ENCODE measurements at regions not wholly inside any gene's neighbourhood (a gene's known extent, or its start where the extent isn't known, plus 50 kb on each side); places are given as distances from the start of the nearest gene placed in this dataset.

DNA sequence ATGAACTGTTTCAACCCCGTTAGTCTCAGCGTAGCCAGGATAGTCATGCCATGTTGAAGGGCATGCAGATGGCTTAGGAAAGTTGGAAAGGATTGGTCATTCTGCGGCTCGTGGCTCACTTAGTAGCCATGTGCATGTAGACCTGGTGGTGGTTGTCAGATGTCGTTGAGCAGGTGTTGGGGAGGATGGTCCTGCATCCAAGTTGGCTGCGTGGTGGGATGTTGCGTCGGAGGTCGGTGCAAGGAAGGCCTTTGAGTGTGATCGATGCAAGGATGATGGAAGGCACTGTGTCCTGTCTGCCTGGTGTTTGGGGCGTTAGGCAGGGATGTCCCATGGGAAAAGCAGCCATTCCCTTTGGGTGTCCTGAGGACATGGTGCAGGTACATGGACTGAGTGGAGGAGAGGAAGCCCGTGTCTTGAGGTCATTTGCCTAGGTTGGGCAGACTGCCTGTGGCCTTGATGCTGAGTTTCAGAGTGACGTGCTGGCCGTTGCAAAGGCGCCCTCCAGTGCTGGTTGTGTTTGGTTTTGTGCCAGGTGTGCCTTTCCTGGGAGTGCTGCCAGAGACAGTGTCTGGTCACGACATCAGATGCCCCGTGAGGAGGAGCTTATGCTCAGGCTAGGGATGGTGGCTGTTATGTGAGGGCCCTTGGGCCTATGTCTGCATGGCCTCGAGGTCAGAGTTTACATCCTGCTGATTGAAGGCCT, 103.4 kb downstream of the SNRPN start:
- Histone ChIP-seq H3K4me2 (ENCODE audit: insufficient read depth, low read length) (no peak overlapping the region), H2AFZ (ENCODE audit: low read depth, low read length) (no peak overlapping the region), H3K4me3 (no peak overlapping the region), H3K27me3 (ENCODE audit: control insufficient read depth in 2 of 2, insufficient read depth in 2 of 2, low read length in 2 of 2) (no peaks in the 10 kb centered on the region), H4K20me1 (replicated peaks; ENCODE audit: control insufficient read depth, insufficient read depth, low read length) (no peaks in the 10 kb centered on the region), H3K9me3 (replicated peaks; ENCODE audit: control insufficient read depth, insufficient read depth, low read depth, low read length) (peaks cover 2% of the 10 kb centered on the region; the same call in 1 of the 2 replicates), H3K79me2 (ENCODE audit: control insufficient read depth, insufficient read depth, low read length) (no peaks in the 10 kb centered on the region), H3K9me1 (ENCODE audit: control insufficient read depth, insufficient read depth, low read length) (no peaks in the 10 kb centered on the region), H3K27ac (ENCODE audit: extremely low read depth, low read depth, low read length) (no peak overlapping the region), H3K9ac (ENCODE audit: insufficient read depth in 1 of 2, low read depth in 2 of 2, low read length in 2 of 2) (no peak overlapping the region), H3K4me1 (replicated peaks in 1 of 2; ENCODE audit: control insufficient read depth in 2 of 2, insufficient read depth in 2 of 2, low read length in 2 of 2) (no peaks in the 10 kb centered on the region), H3K36me3 (ENCODE audit: control insufficient read depth, insufficient read depth, low read length) (no peaks in the 10 kb centered on the region)
- intact Hi-C loops (cut with micrococcal nuclease) (no loop called here), in situ Hi-C loops (cut with MboI) (no loop called here)
- ATAC-seq (no peak), DNase-seq (ENCODE audit: extremely low read depth in 1 of 4, low spot score in 3 of 4) (no peak), FAIRE-seq (no peak)
- no TSS peak for BruUV-seq (replicated peaks)
- ChIA-PET POLR2A (no interaction called here), CTCF (ENCODE audit: low intra/inter-chr PET ratio) (no interaction called here)
- WGBS (ENCODE audit: insufficient coverage, low coverage, missing lambda C conversion rate): 2% methylated on average over 17 of the region's 18 CpGs
- no peak for TF ChIP-seq ZNF175 (CRISPR knock-in tag; IDR thresholded peaks at IDR 0.05; ENCODE audit: low read depth)
- no peak for TF ChIP-seq FOXP1 (CRISPR knock-in tag; IDR thresholded peaks at IDR 0.05)
- TF ChIP-seq TAF1 (IDR thresholded peaks at IDR 0.05; ENCODE audit: control insufficient read depth, extremely low read depth, insufficient read depth, low read length, severe bottlenecking): no peak
- TF ChIP-seq BHLHE40 (IDR thresholded peaks at IDR 0.05; ENCODE audit: low read length): no peak
- TF ChIP-seq, protein P1, sequence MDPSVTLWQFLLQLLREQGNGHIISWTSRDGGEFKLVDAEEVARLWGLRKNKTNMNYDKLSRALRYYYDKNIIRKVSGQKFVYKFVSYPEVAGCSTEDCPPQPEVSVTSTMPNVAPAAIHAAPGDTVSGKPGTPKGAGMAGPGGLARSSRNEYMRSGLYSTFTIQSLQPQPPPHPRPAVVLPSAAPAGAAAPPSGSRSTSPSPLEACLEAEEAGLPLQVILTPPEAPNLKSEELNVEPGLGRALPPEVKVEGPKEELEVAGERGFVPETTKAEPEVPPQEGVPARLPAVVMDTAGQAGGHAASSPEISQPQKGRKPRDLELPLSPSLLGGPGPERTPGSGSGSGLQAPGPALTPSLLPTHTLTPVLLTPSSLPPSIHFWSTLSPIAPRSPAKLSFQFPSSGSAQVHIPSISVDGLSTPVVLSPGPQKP (CRISPR knock-in tag; IDR thresholded peaks at IDR 0.05): no peak
- TF ChIP-seq, protein P2, sequence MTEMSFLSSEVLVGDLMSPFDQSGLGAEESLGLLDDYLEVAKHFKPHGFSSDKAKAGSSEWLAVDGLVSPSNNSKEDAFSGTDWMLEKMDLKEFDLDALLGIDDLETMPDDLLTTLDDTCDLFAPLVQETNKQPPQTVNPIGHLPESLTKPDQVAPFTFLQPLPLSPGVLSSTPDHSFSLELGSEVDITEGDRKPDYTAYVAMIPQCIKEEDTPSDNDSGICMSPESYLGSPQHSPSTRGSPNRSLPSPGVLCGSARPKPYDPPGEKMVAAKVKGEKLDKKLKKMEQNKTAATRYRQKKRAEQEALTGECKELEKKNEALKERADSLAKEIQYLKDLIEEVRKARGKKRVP (CRISPR knock-in tag; IDR thresholded peaks at IDR 0.05): no peak
- no peak for TF ChIP-seq FOS (IDR thresholded peaks at IDR 0.05; ENCODE audit: extremely low read depth, insufficient read length)
- TF ChIP-seq SMARCB1 (IDR thresholded peaks at IDR 0.05; ENCODE audit: insufficient read length, low read depth): no peak
- TF ChIP-seq, protein P3, sequence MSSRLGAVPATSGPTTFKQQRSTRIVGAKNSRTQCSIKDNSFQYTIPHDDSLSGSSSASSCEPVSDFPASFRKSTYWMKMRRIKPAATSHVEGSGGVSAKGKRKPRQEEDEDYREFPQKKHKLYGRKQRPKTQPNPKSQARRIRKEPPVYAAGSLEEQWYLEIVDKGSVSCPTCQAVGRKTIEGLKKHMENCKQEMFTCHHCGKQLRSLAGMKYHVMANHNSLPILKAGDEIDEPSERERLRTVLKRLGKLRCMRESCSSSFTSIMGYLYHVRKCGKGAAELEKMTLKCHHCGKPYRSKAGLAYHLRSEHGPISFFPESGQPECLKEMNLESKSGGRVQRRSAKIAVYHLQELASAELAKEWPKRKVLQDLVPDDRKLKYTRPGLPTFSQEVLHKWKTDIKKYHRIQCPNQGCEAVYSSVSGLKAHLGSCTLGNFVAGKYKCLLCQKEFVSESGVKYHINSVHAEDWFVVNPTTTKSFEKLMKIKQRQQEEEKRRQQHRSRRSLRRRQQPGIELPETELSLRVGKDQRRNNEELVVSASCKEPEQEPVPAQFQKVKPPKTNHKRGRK (tag; IDR thresholded peaks at IDR 0.05): no peak
- TF ChIP-seq, protein P4, sequence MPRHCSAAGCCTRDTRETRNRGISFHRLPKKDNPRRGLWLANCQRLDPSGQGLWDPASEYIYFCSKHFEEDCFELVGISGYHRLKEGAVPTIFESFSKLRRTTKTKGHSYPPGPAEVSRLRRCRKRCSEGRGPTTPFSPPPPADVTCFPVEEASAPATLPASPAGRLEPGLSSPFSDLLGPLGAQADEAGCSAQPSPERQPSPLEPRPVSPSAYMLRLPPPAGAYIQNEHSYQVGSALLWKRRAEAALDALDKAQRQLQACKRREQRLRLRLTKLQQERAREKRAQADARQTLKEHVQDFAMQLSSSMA (CRISPR knock-in tag; IDR thresholded peaks at IDR 0.05): no peak
- TF ChIP-seq ZNF695 (CRISPR knock-in tag; IDR thresholded peaks at IDR 0.05): no peak
- TF ChIP-seq HEY1 (CRISPR knock-in tag; IDR thresholded peaks at IDR 0.05; ENCODE audit: borderline replicate concordance): no peak
- TF ChIP-seq RFX1 (IDR thresholded peaks at IDR 0.05): no peak
- TF ChIP-seq MYBL2 (IDR thresholded peaks at IDR 0.05; ENCODE audit: low read depth): no peak
- no peak for TF ChIP-seq MYBL2 (CRISPR knock-in tag; IDR thresholded peaks at IDR 0.05; ENCODE audit: borderline replicate concordance)
- TF ChIP-seq TAF7 (tag; IDR thresholded peaks at IDR 0.05): no peak
- TF ChIP-seq CXXC5 (CRISPR knock-in tag; IDR thresholded peaks at IDR 0.05): no peak
- TF ChIP-seq MAFG (tag; conservative IDR thresholded peaks at IDR 0.05): no peak
- TF ChIP-seq, protein P5, sequence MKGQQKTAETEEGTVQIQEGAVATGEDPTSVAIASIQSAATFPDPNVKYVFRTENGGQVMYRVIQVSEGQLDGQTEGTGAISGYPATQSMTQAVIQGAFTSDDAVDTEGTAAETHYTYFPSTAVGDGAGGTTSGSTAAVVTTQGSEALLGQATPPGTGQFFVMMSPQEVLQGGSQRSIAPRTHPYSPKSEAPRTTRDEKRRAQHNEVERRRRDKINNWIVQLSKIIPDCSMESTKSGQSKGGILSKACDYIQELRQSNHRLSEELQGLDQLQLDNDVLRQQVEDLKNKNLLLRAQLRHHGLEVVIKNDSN (CRISPR knock-in tag; IDR thresholded peaks at IDR 0.05): no peak
